DOHH2 (cell line): ENCODE measurements at regions not wholly inside any gene's neighbourhood (a gene's known extent, or its start where the extent isn't known, plus 50 kb on each side); places are given as distances from the start of the nearest gene placed in this dataset.

Experiments used
- EZH2phosphoT487 ChIP-seq: fragments of 200-600 bp; sonication (generic); IDR thresholded peaks from 2 replicates; pipeline ENCODE4 v1.6.1; 2017; ENCODE audit warnings: borderline replicate concordance, mild to moderate bottlenecking, antibody characterized with exemption, low read length, moderate library complexity, mixed read lengths
- TF ChIP-seq, protein P1 (sequence below): fragments of 200-600 bp; sonication (generic); IDR thresholded peaks from one replicate; pipeline ENCODE4 v1.5.1; 2014; ENCODE audit warnings: antibody characterized with exemption, mild to moderate bottlenecking, low read depth, low read length; ENCODE audit not compliant: poor library complexity, severe bottlenecking

DNA sequence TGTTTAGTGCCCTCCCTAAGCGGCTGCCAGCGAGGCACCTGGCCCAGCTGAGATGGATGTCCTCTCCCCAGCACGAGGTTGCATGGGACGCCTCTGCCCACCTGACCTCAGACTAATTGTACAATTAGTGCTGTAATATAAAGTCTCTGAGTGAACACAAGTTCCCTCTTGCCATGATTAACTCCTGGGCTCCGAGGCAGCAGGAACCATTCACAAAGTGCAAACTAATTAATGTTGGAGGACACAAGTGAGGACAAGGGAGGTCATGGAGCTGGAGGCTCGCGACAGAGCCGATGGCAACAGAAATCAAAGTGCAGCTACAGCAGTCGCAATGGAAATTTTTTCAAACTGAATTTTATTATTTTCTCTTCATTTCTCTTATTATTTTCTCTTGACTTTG, 156.6 kb upstream of the ADARB2 start:
- TF ChIP-seq, protein P1, sequence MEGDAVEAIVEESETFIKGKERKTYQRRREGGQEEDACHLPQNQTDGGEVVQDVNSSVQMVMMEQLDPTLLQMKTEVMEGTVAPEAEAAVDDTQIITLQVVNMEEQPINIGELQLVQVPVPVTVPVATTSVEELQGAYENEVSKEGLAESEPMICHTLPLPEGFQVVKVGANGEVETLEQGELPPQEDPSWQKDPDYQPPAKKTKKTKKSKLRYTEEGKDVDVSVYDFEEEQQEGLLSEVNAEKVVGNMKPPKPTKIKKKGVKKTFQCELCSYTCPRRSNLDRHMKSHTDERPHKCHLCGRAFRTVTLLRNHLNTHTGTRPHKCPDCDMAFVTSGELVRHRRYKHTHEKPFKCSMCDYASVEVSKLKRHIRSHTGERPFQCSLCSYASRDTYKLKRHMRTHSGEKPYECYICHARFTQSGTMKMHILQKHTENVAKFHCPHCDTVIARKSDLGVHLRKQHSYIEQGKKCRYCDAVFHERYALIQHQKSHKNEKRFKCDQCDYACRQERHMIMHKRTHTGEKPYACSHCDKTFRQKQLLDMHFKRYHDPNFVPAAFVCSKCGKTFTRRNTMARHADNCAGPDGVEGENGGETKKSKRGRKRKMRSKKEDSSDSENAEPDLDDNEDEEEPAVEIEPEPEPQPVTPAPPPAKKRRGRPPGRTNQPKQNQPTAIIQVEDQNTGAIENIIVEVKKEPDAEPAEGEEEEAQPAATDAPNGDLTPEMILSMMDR = no peak
- no peak for TF ChIP-seq EZH2phosphoT487
